H9 (cell line): ENCODE measurements at regions not wholly inside any gene's neighbourhood (a gene's known extent, or its start where the extent isn't known, plus 50 kb on each side); places are given as distances from the start of the nearest gene placed in this dataset.

Experiments
- DNase-seq: peaks from one replicate; pipeline ENCODE4 v3.0.0-alpha.2; 2017
- H2AFZ ChIP-seq: one replicate; pipeline ENCODE4 v1.6.1; 2013; ENCODE audit warnings: mild to moderate bottlenecking, low read length, control low read depth, moderate library complexity
- H2AK5ac ChIP-seq: 2 replicates; pipeline ENCODE4 v1.6.1; 2013; ENCODE audit warnings: low read length, control low read depth, mixed read lengths; ENCODE audit not compliant: insufficient read length
- H2BK120ac ChIP-seq: one replicate; pipeline ENCODE4 v1.6.1; 2013; ENCODE audit warnings: low read depth, mild to moderate bottlenecking, low read length, control low read depth, inconsistent platforms; ENCODE audit not compliant: poor library complexity, severe bottlenecking
- H2BK12ac ChIP-seq: 2 replicates; pipeline ENCODE4 v1.6.1; 2013; ENCODE audit warnings: low read length, control low read depth, mixed read lengths, low read depth; ENCODE audit not compliant: insufficient read length
- H2BK15ac ChIP-seq: 2 replicates; pipeline ENCODE4 v1.6.1; 2013; ENCODE audit warnings: low read depth, low read length, control low read depth
- H2BK20ac ChIP-seq: one replicate; pipeline ENCODE4 v1.6.1; 2013; ENCODE audit warnings: low read depth, mild to moderate bottlenecking, low read length, control low read depth, inconsistent platforms; ENCODE audit not compliant: poor library complexity, severe bottlenecking
- H2BK5ac ChIP-seq: 2 replicates; pipeline ENCODE4 v1.6.1; 2013; ENCODE audit warnings: low read length, control low read depth, mixed read lengths; ENCODE audit not compliant: insufficient read length
- H3K14ac ChIP-seq: 2 replicates; pipeline ENCODE4 v1.6.1; 2013; ENCODE audit warnings: low read length, control low read depth; ENCODE audit not compliant: insufficient read depth
- H3K18ac ChIP-seq: 2 replicates; pipeline ENCODE4 v1.6.1; 2013; ENCODE audit warnings: low read depth, mild to moderate bottlenecking, mixed read lengths, low read length, control low read depth; ENCODE audit not compliant: insufficient read length
- H3K23ac ChIP-seq: 2 replicates; pipeline ENCODE4 v1.6.1; 2013; ENCODE audit warnings: low read length, control low read depth, mixed read lengths, low read depth; ENCODE audit not compliant: insufficient read length
- H3K23me2 ChIP-seq: 2 replicates; pipeline ENCODE4 v1.6.1; 2013; ENCODE audit warnings: low read depth, mild to moderate bottlenecking, mixed read lengths, low read length, control low read depth; ENCODE audit not compliant: insufficient read length, poor library complexity, severe bottlenecking
- H3K27ac ChIP-seq: 2 replicates; pipeline ENCODE4 v1.5.1; 2013; ENCODE audit warnings: low read length, control low read depth, mixed read lengths, low read depth; ENCODE audit not compliant: insufficient read length
- H3K27me3 ChIP-seq: 2 replicates; pipeline ENCODE4 v1.6.1; 2013; ENCODE audit warnings: low read length, control low read depth, inconsistent platforms; ENCODE audit not compliant: insufficient read depth
- H3K4ac ChIP-seq: 2 replicates; pipeline ENCODE4 v1.6.1; 2013; ENCODE audit warnings: low read depth, mild to moderate bottlenecking, control low read depth, inconsistent platforms, low read length, moderate library complexity
- H3K4me1 ChIP-seq: 2 replicates; pipeline ENCODE4 v1.6.1; 2013; ENCODE audit warnings: low read length, control low read depth, inconsistent platforms; ENCODE audit not compliant: insufficient read depth
- H3K4me2 ChIP-seq: 2 replicates; pipeline ENCODE4 v1.6.1; 2013; ENCODE audit warnings: low read length, control low read depth, mixed read lengths; ENCODE audit not compliant: insufficient read length, insufficient read depth
- H3K56ac ChIP-seq: 2 replicates; pipeline ENCODE4 v1.6.1; 2013; ENCODE audit warnings: low read depth, mild to moderate bottlenecking, mixed read lengths, low read length, control low read depth; ENCODE audit not compliant: insufficient read length
- H3K79me1 ChIP-seq: 2 replicates; pipeline ENCODE4 v1.6.1; 2013; ENCODE audit warnings: low read depth, mild to moderate bottlenecking, moderate library complexity, low read length, control low read depth, inconsistent platforms; ENCODE audit not compliant: insufficient read depth, poor library complexity, severe bottlenecking
- H3K79me2 ChIP-seq: 2 replicates; pipeline ENCODE4 v1.6.1; 2013; ENCODE audit warnings: low read length, control low read depth, inconsistent platforms; ENCODE audit not compliant: insufficient read depth
- H3K9ac ChIP-seq: 2 replicates; pipeline ENCODE4 v1.6.1; 2013; ENCODE audit warnings: low read length, control low read depth, mixed read lengths; ENCODE audit not compliant: insufficient read length; ENCODE audit errors: extremely low read depth
- H3K9me3 ChIP-seq: one replicate; pipeline ENCODE4 v1.6.1; 2013; ENCODE audit warnings: low read depth, low read length, inconsistent platforms; ENCODE audit not compliant: control insufficient read depth
- H3T11ph ChIP-seq: one replicate; pipeline ENCODE4 v1.6.1; 2013; ENCODE audit warnings: mild to moderate bottlenecking, low read length, control low read depth, inconsistent platforms
- H4K20me1 ChIP-seq: one replicate; pipeline ENCODE4 v1.6.1; 2013; ENCODE audit not compliant: control insufficient read depth, insufficient read length, insufficient read depth
- H4K5ac ChIP-seq: 2 replicates; pipeline ENCODE4 v1.6.1; 2013; ENCODE audit warnings: low read depth, mild to moderate bottlenecking, mixed read lengths, low read length, control low read depth; ENCODE audit not compliant: insufficient read length
- H4K8ac ChIP-seq: replicated peaks from 2 replicates; pipeline ENCODE4 v1.6.1; 2013; ENCODE audit warnings: low read length, control low read depth, mixed read lengths, low read depth; ENCODE audit not compliant: insufficient read length
- H4K91ac ChIP-seq: 2 replicates; pipeline ENCODE4 v1.6.1; 2013; ENCODE audit warnings: low read depth, mild to moderate bottlenecking, moderate library complexity, mixed read lengths, low read length, control low read depth; ENCODE audit not compliant: insufficient read length
- H3K27ac Mint-ChIP-seq, 3 experiments: 2 replicates in 2 of 3; 3 replicates in 1 of 3; pipeline ENCODE4 v1.8.0; 2020 to 2021; ENCODE audit warnings: mixed read lengths in 3 of 3, mild to moderate bottlenecking in 1 of 3, moderate library complexity in 1 of 3
- H3K27me3 Mint-ChIP-seq: 2 replicates; pipeline ENCODE4 v1.8.0; 2021; ENCODE audit warnings: low read depth, mild to moderate bottlenecking, moderate library complexity, mixed read lengths
- H3K36me3 Mint-ChIP-seq, 3 experiments: 2 replicates in 2 of 3; 3 replicates in 1 of 3; pipeline ENCODE4 v1.8.0; 2020 to 2021; ENCODE audit warnings: low read depth in 3 of 3, mixed read lengths in 3 of 3; ENCODE audit not compliant: insufficient read depth in 1 of 3
- H3K4me1 Mint-ChIP-seq, 2 experiments: 2 replicates each; pipeline ENCODE4 v1.8.0; 2020; ENCODE audit warnings: mixed read lengths in 2 of 2
- H3K4me3 Mint-ChIP-seq, 2 experiments: 2 replicates in 1 of 2; 3 replicates in 1 of 2; pipeline ENCODE4 v1.8.0; 2020 to 2021; ENCODE audit warnings: mild to moderate bottlenecking in 2 of 2, mixed read lengths in 2 of 2, moderate library complexity in 1 of 2
- H3K9me3 Mint-ChIP-seq, 2 experiments: 2 replicates in 1 of 2; 3 replicates in 1 of 2; pipeline ENCODE4 v1.8.0; 2020; ENCODE audit warnings: mild to moderate bottlenecking in 2 of 2, mixed read lengths in 2 of 2, moderate library complexity in 1 of 2
- WGBS: extraction: QIAGEN DNeasy Blood & Tissue Kit; methylation state at CpG from one replicate; pipeline ENCODE4 v1.1.7; 2013; ENCODE audit warnings: missing lambda C conversion rate, low lambda C conversion rate, mixed read lengths; ENCODE audit not compliant: insufficient read length; ENCODE audit errors: extremely low coverage; 5-methylcytosine and 5-hydroxymethylcytosine counted together
- TF ChIP-seq, protein P1 (sequence below): fragments of 200-600 bp; sonication (generic); conservative IDR thresholded peaks from 3 replicates; pipeline ENCODE4 v1.8.0; 2021; ENCODE audit warnings: antibody characterized with exemption, mild to moderate bottlenecking

DNA sequence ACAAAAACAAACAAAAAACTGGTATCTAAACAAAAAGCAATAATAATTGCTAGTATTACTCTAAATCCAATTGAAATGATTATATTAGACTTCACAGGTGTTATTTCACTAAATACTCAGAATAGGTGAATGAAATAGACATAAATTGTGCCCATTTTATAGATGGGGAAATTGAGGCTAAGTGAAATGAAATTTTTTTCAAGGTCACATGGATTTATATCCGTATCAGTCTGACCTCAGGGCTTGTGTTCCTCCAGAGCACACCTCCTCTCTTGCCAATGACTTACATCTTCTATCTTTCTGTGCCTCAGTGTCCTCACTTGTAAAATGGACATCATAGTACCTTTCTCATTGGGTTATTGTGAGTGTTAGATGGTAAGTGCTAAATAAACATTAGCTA lies 72.3 kb downstream of the GP2 start:
- no peak overlapping the region for H4K91ac ChIP-seq
- DNase-seq = no peak
- no peak overlapping the region for H3K9ac ChIP-seq
- H2BK120ac ChIP-seq = no peak overlapping the region
- H3K9me3 Mint-ChIP-seq = peaks cover 7 to 9% of the 10 kb centered on the region in 2 experiments
- TF ChIP-seq, protein P1, sequence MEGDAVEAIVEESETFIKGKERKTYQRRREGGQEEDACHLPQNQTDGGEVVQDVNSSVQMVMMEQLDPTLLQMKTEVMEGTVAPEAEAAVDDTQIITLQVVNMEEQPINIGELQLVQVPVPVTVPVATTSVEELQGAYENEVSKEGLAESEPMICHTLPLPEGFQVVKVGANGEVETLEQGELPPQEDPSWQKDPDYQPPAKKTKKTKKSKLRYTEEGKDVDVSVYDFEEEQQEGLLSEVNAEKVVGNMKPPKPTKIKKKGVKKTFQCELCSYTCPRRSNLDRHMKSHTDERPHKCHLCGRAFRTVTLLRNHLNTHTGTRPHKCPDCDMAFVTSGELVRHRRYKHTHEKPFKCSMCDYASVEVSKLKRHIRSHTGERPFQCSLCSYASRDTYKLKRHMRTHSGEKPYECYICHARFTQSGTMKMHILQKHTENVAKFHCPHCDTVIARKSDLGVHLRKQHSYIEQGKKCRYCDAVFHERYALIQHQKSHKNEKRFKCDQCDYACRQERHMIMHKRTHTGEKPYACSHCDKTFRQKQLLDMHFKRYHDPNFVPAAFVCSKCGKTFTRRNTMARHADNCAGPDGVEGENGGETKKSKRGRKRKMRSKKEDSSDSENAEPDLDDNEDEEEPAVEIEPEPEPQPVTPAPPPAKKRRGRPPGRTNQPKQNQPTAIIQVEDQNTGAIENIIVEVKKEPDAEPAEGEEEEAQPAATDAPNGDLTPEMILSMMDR = no peak
- no peak overlapping the region for H3K4me2 ChIP-seq
- H3K18ac ChIP-seq = no peak overlapping the region
- no peak overlapping the region for H3K27ac Mint-ChIP-seq
- no peak overlapping the region for H2BK20ac ChIP-seq
- no peaks in the 10 kb centered on the region for H3K27me3 ChIP-seq
- no peaks in the 10 kb centered on the region for H3K9me3 ChIP-seq
- no peak overlapping the region for H2BK5ac ChIP-seq
- no peak overlapping the region for H4K5ac ChIP-seq
- peaks cover 19 to 34% of the 10 kb centered on the region in 2 experiments for H3K4me1 Mint-ChIP-seq
- no peak overlapping the region for H4K8ac ChIP-seq
- H3K27ac ChIP-seq = no peak overlapping the region
- H3K4me1 ChIP-seq = peaks cover 5% of the 10 kb centered on the region; the same call in 1 of the 2 replicates
- no peak overlapping the region for H2BK15ac ChIP-seq
- H4K20me1 ChIP-seq = no peaks in the 10 kb centered on the region
- no peak overlapping the region for H3K14ac ChIP-seq
- no peak overlapping the region for H3K23ac ChIP-seq
- no peaks in the 10 kb centered on the region; the same call in 1 of the 2 replicates for H3K27me3 Mint-ChIP-seq
- H3K79me1 ChIP-seq = no peaks in the 10 kb centered on the region
- no peak overlapping the region for H3K4me3 Mint-ChIP-seq
- no peak overlapping the region for H3K56ac ChIP-seq
- H3K79me2 ChIP-seq = no peaks in the 10 kb centered on the region
- WGBS = no CpG with 5 or more reads among the region's 1 CpG
- no peak overlapping the region for H2BK12ac ChIP-seq
- H3K23me2 ChIP-seq = no peaks in the 10 kb centered on the region
- H3T11ph ChIP-seq = no peak overlapping the region
- H3K36me3 Mint-ChIP-seq = peaks cover 3 to 6% (median 5%) of the 10 kb centered on the region in 3 experiments; a peak in 6 of 7 replicates
- no peak overlapping the region for H2AFZ ChIP-seq
- no peak overlapping the region for H2AK5ac ChIP-seq
- H3K4ac ChIP-seq = no peak overlapping the region
